HG03558 (cell line): ENCODE measurements at regions not wholly inside any gene's neighbourhood (a gene's known extent, or its start where the extent isn't known, plus 50 kb on each side); places are given as distances from the start of the nearest gene placed in this dataset.

Experiments used
- ATAC-seq: cut with Tn5 transposase; IDR thresholded peaks from one replicate; pipeline ENCODE4 v1.9.1; 2021; ENCODE audit warnings: moderate number of reproducible peaks; ENCODE audit not compliant: unreplicated experiment; ENCODE audit errors: extremely low read depth

GRCh38 chr10:3445648-3446047 lies 273.1 kb upstream of the PITRM1 start:
- no peak for ATAC-seq

- no peak for ATAC-seq
These were observed 269.9 kb upstream of the PITRM1 start for GRCh38 chr10:3442451-3442990.

GRCh38 chr10:3439183-3439582 lies 266.6 kb upstream of the PITRM1 start:
- no peak for ATAC-seq

- ATAC-seq: no peak
These were observed 266.0 kb upstream of the PITRM1 start for GRCh38 chr10:3438606-3439005.

GRCh38 chr10:3435671-3436070 lies 263.1 kb upstream of the PITRM1 start:
- ATAC-seq: no peak

GRCh38 chr10:3433988-3434387 lies 261.4 kb upstream of the PITRM1 start:
- no peak for ATAC-seq

GRCh38 chr10:3433131-3433530 lies 260.5 kb upstream of the PITRM1 start:
- no peak for ATAC-seq

- ATAC-seq: no peak
These were observed 259.7 kb upstream of the PITRM1 start for GRCh38 chr10:3432081-3432825.

GRCh38 chr10:3430501-3430900 lies 257.9 kb upstream of the PITRM1 start:
- no peak for ATAC-seq

GRCh38 chr10:3429676-3430075 lies 257.1 kb upstream of the PITRM1 start:
- no peak for ATAC-seq

GRCh38 chr10:3428826-3429225 lies 256.2 kb upstream of the PITRM1 start:
- no peak for ATAC-seq

GRCh38 chr10:3427950-3428354 lies 255.4 kb upstream of the PITRM1 start:
- no peak for ATAC-seq

GRCh38 chr10:3427347-3427746 lies 254.8 kb upstream of the PITRM1 start:
- no peak for ATAC-seq

GRCh38 chr10:3426190-3426845 lies 253.7 kb upstream of the PITRM1 start:
- no peak for ATAC-seq

GRCh38 chr10:3425716-3426115 lies 253.1 kb upstream of the PITRM1 start:
- no peak for ATAC-seq

GRCh38 chr10:3425261-3425660 lies 252.7 kb upstream of the PITRM1 start:
- ATAC-seq: no peak

GRCh38 chr10:3424111-3424851 lies 251.7 kb upstream of the PITRM1 start:
- no peak for ATAC-seq

GRCh38 chr10:3423384-3423783 lies 250.8 kb upstream of the PITRM1 start:
- ATAC-seq: no peak

- ATAC-seq: no peak
These were observed 249.7 kb upstream of the PITRM1 start for GRCh38 chr10:3422282-3422681.

GRCh38 chr10:3421537-3422257 lies 249.1 kb upstream of the PITRM1 start:
- no peak for ATAC-seq
